ENCODE measurements at regions not wholly inside any gene's neighbourhood (a gene's known extent, or its start where the extent isn't known, plus 50 kb on each side); places are given as distances from the start of the nearest gene placed in this dataset.

DNA sequence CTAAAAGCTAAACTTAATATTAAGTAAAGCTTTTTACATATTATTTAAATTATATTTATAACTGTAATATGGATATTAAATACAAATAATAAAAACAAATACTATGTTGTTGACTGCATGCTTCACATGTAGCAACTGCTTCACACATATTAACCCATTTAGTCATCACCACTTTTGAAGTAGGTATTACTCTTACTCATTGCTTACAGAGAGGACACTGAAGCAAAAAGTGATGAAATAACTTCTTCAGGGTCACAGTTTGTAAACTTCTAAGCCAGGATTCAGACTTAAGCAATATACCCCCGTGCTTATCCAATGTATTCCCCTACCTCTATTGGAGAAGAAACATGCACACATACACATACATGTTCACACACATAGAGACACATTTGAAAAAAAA is 166.6 kb downstream of the DKK2 start:
- TF ChIP-seq, protein P1, sequence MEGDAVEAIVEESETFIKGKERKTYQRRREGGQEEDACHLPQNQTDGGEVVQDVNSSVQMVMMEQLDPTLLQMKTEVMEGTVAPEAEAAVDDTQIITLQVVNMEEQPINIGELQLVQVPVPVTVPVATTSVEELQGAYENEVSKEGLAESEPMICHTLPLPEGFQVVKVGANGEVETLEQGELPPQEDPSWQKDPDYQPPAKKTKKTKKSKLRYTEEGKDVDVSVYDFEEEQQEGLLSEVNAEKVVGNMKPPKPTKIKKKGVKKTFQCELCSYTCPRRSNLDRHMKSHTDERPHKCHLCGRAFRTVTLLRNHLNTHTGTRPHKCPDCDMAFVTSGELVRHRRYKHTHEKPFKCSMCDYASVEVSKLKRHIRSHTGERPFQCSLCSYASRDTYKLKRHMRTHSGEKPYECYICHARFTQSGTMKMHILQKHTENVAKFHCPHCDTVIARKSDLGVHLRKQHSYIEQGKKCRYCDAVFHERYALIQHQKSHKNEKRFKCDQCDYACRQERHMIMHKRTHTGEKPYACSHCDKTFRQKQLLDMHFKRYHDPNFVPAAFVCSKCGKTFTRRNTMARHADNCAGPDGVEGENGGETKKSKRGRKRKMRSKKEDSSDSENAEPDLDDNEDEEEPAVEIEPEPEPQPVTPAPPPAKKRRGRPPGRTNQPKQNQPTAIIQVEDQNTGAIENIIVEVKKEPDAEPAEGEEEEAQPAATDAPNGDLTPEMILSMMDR (conservative IDR thresholded peaks at IDR 0.05; ENCODE audit: low read depth in 2 of 2): no peak
- TF ChIP-seq CREB1 (CRISPR knock-in tag; IDR thresholded peaks at IDR 0.05; ENCODE audit: low read depth) (no peak), POLR2AphosphoS5 (IDR thresholded peaks at IDR 0.05; ENCODE audit: low read depth) (no peak), EZH2 (IDR thresholded peaks at IDR 0.05; ENCODE audit: low read depth, unreplicated experiment) (no peak)
- TF ChIP-seq, protein P2, sequence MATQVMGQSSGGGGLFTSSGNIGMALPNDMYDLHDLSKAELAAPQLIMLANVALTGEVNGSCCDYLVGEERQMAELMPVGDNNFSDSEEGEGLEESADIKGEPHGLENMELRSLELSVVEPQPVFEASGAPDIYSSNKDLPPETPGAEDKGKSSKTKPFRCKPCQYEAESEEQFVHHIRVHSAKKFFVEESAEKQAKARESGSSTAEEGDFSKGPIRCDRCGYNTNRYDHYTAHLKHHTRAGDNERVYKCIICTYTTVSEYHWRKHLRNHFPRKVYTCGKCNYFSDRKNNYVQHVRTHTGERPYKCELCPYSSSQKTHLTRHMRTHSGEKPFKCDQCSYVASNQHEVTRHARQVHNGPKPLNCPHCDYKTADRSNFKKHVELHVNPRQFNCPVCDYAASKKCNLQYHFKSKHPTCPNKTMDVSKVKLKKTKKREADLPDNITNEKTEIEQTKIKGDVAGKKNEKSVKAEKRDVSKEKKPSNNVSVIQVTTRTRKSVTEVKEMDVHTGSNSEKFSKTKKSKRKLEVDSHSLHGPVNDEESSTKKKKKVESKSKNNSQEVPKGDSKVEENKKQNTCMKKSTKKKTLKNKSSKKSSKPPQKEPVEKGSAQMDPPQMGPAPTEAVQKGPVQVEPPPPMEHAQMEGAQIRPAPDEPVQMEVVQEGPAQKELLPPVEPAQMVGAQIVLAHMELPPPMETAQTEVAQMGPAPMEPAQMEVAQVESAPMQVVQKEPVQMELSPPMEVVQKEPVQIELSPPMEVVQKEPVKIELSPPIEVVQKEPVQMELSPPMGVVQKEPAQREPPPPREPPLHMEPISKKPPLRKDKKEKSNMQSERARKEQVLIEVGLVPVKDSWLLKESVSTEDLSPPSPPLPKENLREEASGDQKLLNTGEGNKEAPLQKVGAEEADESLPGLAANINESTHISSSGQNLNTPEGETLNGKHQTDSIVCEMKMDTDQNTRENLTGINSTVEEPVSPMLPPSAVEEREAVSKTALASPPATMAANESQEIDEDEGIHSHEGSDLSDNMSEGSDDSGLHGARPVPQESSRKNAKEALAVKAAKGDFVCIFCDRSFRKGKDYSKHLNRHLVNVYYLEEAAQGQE (IDR thresholded peaks at IDR 0.05; ENCODE audit: unreplicated experiment): no peak

All from GM23338 (cell line).